Upper lobe of left lung (tissue), 6 donors: ENCODE measurements at regions not wholly inside any gene's neighbourhood (a gene's known extent, or its start where the extent isn't known, plus 50 kb on each side); places are given as distances from the start of the nearest gene placed in this dataset.

Experiments used
- ATAC-seq, 2 donors: fragments of 200-7000 bp; cut with Tn5 transposase; one replicate each; pipeline ENCODE4 v1.9.1; 2022; ENCODE audit warnings: mild to moderate bottlenecking in 2 of 2, moderate library complexity in 2 of 2; ENCODE audit not compliant: low FRiP score in 2 of 2
- DNase-seq, 2 donors: peaks; one replicate each; pipeline ENCODE4 v3.0.0-alpha.2; 2019 to 2020
- H3K27ac ChIP-seq, 4 donors: fragments of 200-600 bp; sonication (generic); one replicate each; pipeline ENCODE4 v1.5.1; 2016 to 2019
- H3K27me3 ChIP-seq, 4 donors: fragments of 200-600 bp; sonication (generic); one replicate each; pipeline ENCODE4 v1.5.1; 2017 to 2019
- H3K36me3 ChIP-seq, 4 donors: fragments of 200-600 bp; sonication (generic); one replicate each; pipeline ENCODE4 v1.5.1; 2016 to 2019
- H3K4me1 ChIP-seq, 4 donors: fragments of 200-600 bp; sonication (generic); one replicate each; pipeline ENCODE4 v1.5.1; 2018 to 2019
- H3K4me3 ChIP-seq, 4 donors: fragments of 200-600 bp; sonication (generic); one replicate each; pipeline ENCODE4 v1.5.1; 2017 to 2019; ENCODE audit warnings: mild to moderate bottlenecking in 2 of 4, moderate library complexity in 1 of 4
- H3K9me3 ChIP-seq, 4 donors: fragments of 200-600 bp; sonication (generic); one replicate each; pipeline ENCODE4 v1.5.1; 2018 to 2019
- CTCF ChIP-seq, 6 experiments: fragments of 450-650 bp in 4 of 6; fragments of 200-600 bp in 2 of 6; sonication (generic) in 2 of 6; IDR thresholded peaks; one replicate each; pipeline ENCODE4 v1.5.1; 2016 to 2019; ENCODE audit warnings: antibody characterized with exemption in 6 of 6
- EP300 ChIP-seq, 4 donors: sonication (generic); formaldehyde crosslinking; IDR thresholded peaks; one replicate each; pipeline ENCODE4 v1.5.1; 2017; ENCODE audit warnings: antibody characterized with exemption in 4 of 4, control low read depth in 2 of 4
- POLR2A ChIP-seq, 4 donors: fragments of 450-650 bp; IDR thresholded peaks; one replicate each; pipeline ENCODE4 v1.5.1; 2016 to 2017; ENCODE audit warnings: antibody characterized with exemption in 4 of 4, mild to moderate bottlenecking in 2 of 4
- POLR2AphosphoS5 ChIP-seq, 2 donors: sonication (generic); formaldehyde crosslinking; IDR thresholded peaks; one replicate each; pipeline ENCODE4 v1.5.1; 2017; ENCODE audit warnings: antibody characterized with exemption in 2 of 2
- WGBS, 2 donors: methylation state at CpG; one replicate each; pipeline ENCODE4 v1.1.5; 2017 to 2018; 5-methylcytosine and 5-hydroxymethylcytosine counted together
- small RNA-seq, 4 donors: library from RNA; depleted of rRNA; stranded (forward); fragments of <200 nt; gene quantifications; one replicate each; pipeline ENCODE3, GENCODE V24; 2016
- donor health status: DM: no; HTN: no; CAD: no; lungs with moderate emphysema.
- donor health status: DM: no; HTN: yes; CAD: no; lungs with severe emphysema.

- Histone ChIP-seq H3K27me3 (no peaks in the 10 kb centered on the region), H3K4me3 (no peak overlapping the region), H3K9me3 (no peaks in the 10 kb centered on the region), H3K4me1 (no peaks in the 10 kb centered on the region), H3K27ac (no peak overlapping the region), H3K36me3 (no peaks in the 10 kb centered on the region)
- WGBS, 2 donors, result 79 to 88% methylated on average over 6 of the region's 6 CpGs
- no peak for ATAC-seq
- no peak for TF ChIP-seq POLR2AphosphoS5 (IDR thresholded peaks at IDR 0.05)
- no peak for TF ChIP-seq CTCF (IDR thresholded peaks at IDR 0.05)
- no peak for TF ChIP-seq EP300 (IDR thresholded peaks at IDR 0.05)
- no peak for TF ChIP-seq POLR2A (IDR thresholded peaks at IDR 0.05)
- no peak for DNase-seq
Measured at GRCh38 chr11:127056338-127056971, 55.9 kb upstream of the KIRREL3 start.

GRCh38 chr11:127055236-127055635 is 54.7 kb upstream of the KIRREL3 start:
- H3K27me3 ChIP-seq, result no peaks in the 10 kb centered on the region
- ATAC-seq (no peak), DNase-seq (no peak)
- TF ChIP-seq POLR2AphosphoS5 (IDR thresholded peaks at IDR 0.05), result no peak
- no peak for TF ChIP-seq CTCF (IDR thresholded peaks at IDR 0.05)
- no peak for TF ChIP-seq EP300 (IDR thresholded peaks at IDR 0.05)
- no peak for TF ChIP-seq POLR2A (IDR thresholded peaks at IDR 0.05)
- no peaks in the 10 kb centered on the region for H3K4me1 ChIP-seq
- WGBS, 2 donors, result 66 to 77% methylated on average over 6 of the region's 6 CpGs
- H3K27ac ChIP-seq, result no peak overlapping the region
- H3K4me3 ChIP-seq, result no peak overlapping the region
- H3K36me3 ChIP-seq, result no peaks in the 10 kb centered on the region
- H3K9me3 ChIP-seq, result no peaks in the 10 kb centered on the region

- no peaks in the 10 kb centered on the region for H3K9me3 ChIP-seq
- H3K27me3 ChIP-seq, result no peaks in the 10 kb centered on the region
- no peak overlapping the region for H3K4me3 ChIP-seq
- WGBS, 2 donors, result 73 to 86% methylated on average over 2 of the region's 2 CpGs
- TF ChIP-seq EP300 (IDR thresholded peaks at IDR 0.05), result no peak
- no peak for TF ChIP-seq CTCF (IDR thresholded peaks at IDR 0.05)
- TF ChIP-seq POLR2A (IDR thresholded peaks at IDR 0.05), result no peak
- no peak for TF ChIP-seq POLR2AphosphoS5 (IDR thresholded peaks at IDR 0.05)
- DNase-seq (no peak), ATAC-seq (no peak)
- H3K36me3 ChIP-seq, result no peaks in the 10 kb centered on the region
- no peaks in the 10 kb centered on the region for H3K4me1 ChIP-seq
- H3K27ac ChIP-seq, result no peak overlapping the region
Measured at GRCh38 chr11:127054153-127054552, 53.6 kb upstream of the KIRREL3 start.

GRCh38 chr11:127052404-127052803 is 51.8 kb upstream of the KIRREL3 start:
- H3K4me1 ChIP-seq, result no peaks in the 10 kb centered on the region
- no peak for DNase-seq
- no peak for ATAC-seq
- H3K27ac ChIP-seq, result no peak overlapping the region
- WGBS, 2 donors, result 79 to 83% methylated on average over 1 of the region's 1 CpG
- no peaks in the 10 kb centered on the region for H3K9me3 ChIP-seq
- H3K27me3 ChIP-seq, result no peaks in the 10 kb centered on the region
- H3K36me3 ChIP-seq, result no peaks in the 10 kb centered on the region
- H3K4me3 ChIP-seq, result no peak overlapping the region
- TF ChIP-seq POLR2AphosphoS5 (IDR thresholded peaks at IDR 0.05) (no peak), EP300 (IDR thresholded peaks at IDR 0.05) (no peak), POLR2A (IDR thresholded peaks at IDR 0.05) (no peak), CTCF (IDR thresholded peaks at IDR 0.05) (no peak)

Small RNA genes in the stretch of these regions (small RNA-seq; reads per million reads assigned to genes)
- gene RN7SKP279, result 0 to 0.29 (median 0) reads per million in 4 donors
